Stimulated activated CD4-positive, alpha-beta T cell treated with anti-CD3 and anti-CD28 coated beads, Interleukin-4, amount 100 ng/mL, for 4 hours (primary cell): ENCODE measurements at regions not wholly inside any gene's neighbourhood (a gene's known extent, or its start where the extent isn't known, plus 50 kb on each side); places are given as distances from the start of the nearest gene placed in this dataset.
"Not testable (repeated sequence)": the region's sequence is repeated elsewhere in the genome, so short reads cannot be mapped to it uniquely, and the experiment has no call there.

Experiments
- DNase-seq, 2 experiments: peaks; one replicate each; pipeline ENCODE4 v3.0.0-alpha.2; 2020

DNA sequence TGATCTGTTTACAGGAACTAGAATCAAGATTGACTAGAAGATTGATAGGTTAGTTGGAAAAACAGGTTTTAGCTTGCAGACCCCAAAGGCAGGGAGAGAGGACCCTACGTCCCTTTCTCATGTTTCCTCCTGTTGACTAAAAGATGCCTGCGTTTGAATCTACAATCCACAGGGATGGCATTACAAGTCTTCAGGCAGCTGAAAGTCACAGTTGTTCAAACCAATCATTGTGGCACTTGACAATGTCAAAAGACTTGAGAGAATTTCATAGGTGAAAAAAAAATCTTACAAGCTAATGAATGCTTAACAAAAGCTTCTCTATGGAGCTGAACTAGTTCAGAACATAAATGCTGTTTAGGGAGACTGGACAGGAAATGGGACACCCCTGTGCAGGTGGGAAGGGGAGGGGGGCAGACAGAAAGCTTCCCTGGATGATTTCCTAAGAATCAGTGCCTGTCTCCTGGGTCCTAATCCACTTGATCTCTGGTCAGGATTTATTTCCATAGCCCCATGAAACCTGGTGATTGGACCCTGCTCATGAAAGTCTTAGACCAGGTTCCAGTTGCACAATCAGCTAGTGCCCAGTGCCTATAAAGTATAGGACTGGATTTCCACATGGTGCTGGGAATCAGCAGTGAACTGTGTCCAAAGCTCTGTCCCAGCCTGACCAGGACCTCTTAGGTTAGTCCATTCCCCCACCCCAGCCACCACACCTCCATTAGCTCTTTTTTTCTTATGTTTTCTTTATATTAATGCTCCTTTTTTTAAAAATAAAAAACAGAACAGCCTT lies 91.6 kb upstream of the BCAR3 start:
- DNase-seq, result no peak

DNA sequence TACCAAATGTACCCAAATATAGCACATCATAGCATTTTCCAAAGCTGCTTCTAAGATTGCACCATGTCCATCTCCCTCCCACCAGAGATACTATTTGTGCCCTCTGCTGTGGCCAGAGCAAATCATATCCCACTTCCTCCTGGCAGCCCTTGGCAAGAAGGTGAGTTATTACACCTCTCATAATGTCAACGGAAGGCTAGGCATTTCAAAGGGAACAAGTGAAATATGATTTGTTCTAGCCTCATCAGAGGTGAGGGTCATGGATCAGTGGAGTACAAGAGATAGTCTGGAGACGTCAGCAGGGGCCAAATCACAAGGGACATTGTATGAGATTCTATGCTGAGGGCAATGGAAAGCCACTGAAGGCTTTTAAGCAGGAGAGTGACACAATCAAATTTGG lies 90.2 kb upstream of the BCAR3 start:
- DNase-seq, result no peak

- DNase-seq, result no peak
Measured at GRCh38 chr1:93770640-93771039, 89.0 kb upstream of the BCAR3 start.

DNA sequence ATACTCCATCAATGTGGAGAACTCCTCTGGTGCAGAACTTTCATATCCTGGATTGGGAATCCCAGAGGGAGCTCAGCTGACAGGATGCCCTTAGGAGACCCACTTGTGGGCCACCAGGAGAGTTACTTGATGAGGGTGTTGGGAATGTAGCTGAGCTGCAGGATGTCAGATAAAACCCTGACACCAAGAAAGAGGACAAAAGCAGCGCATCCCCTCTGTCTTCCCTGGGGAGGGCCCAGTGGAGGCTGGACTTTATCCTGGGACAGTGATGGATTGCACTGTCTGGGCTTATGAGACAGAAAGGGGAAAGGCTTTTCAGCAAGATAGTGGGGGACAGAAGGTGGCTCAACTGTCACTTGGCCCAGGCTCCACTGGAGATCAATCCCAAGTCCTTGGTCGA lies 88.1 kb upstream of the BCAR3 start:
- DNase-seq, result no peak

DNA sequence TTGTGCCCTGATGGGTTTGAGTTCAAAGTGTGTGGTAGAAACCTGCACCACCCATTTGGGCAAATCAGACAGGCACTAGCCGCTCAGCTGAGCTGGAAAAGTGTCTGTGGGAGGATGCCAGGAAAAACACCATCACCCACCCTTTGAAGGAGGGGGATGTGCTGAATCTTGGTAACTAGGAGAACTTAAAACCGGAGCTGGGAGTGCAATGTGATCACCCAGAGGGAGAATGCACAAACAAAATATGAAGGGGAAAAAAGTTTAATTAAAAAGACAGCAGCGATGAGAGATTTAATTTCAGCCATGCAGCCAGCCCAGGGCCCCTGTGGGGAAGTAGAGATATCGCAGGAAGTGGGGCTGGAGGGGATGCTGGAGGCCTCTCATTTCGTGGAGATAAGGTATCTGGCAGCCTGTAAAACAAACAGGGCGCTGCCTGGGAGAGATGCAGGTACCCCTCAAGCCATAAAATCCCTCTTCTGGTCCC lies 86.8 kb upstream of the BCAR3 start:
- DNase-seq, result no peak

DNA sequence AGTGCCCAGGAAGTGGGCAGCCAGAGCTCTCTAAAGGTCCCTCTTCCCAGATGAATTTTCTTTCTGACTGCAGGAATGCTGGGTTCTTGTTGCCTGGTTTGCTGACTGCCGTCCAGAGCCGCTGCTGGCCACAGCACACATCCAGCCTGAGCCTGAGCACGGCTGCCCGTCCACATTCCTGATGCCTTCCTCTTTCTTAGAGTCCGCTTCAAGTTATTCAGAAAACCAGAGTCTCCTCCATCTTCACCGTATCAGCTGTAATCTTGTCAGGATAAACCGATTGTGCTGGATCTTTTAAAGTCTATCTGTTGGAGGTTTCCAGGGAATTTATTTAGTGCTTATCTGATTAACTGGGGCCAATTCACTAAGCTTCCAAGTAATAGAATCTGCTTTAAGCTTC lies 84.8 kb upstream of the BCAR3 start:
- DNase-seq, result no peak

DNA sequence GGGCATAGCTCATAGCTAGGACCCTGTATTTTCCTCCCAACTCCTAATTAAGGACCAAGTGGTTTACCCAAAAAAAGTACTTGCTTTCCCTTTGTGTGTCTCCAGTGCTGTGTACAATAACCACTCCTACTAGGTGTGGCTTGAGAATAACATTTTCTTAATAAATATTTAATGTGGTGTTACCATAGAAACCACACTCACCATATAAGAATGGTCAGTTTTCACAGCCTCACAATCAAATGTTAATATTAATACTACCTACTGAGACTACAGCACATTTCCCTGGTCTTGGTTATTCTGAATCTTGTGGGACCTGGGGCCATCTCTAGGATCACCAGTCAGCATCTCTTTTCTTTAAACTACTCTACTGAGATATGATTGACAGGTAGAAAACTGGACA lies 83.5 kb upstream of the BCAR3 start:
- DNase-seq, result no peak

DNA sequence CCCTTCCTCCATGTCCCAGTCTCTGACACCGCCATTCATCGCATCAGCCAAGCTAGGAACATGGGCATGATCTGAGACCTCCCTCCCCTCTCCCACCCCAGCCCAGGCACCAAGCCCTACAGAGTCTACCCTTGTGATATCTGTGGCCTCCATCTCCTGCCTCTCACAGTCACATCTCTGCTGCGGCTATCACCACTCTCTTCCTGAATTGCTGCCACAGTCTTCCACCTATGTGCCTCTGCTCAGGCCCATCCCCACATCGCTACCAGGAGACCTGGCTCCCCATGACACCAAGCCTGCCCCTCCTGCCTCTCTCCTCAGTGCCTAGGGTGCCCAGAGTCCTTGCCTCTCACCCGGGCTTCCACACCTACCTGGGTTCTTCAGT lies 82.7 kb upstream of the BCAR3 start:
- DNase-seq, result no peak

DNA sequence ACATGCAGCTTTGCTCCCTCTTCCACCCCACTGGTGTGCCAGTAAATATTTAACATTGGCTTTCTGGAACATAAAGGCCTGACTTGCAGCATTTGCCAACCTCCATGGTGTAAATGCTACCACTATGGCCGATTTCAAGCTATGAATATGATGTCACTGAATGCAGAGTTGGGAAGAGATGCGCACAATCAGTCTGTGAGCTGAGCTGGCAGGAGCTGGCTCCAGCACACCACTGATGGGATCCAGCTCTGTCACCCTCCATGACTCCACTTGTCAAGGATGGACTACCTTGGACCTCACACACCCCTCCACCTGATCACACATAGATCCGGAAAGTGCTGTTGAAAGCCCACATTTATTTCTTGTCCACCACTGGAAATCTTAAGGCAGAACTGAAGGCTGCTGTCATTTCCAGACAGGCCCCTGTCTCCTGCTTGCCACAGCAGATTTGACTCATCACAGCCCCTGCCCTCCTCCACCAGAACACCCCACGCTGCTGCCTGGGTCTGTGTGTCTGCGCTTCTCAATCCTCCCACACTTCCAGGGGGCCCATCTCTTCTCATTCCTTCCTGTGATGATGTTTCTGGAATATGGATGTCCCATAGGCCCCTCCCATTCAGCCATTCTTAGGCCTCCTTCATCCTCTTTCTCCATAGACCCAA lies 82.2 kb upstream of the BCAR3 start:
- no peak for DNase-seq

DNA sequence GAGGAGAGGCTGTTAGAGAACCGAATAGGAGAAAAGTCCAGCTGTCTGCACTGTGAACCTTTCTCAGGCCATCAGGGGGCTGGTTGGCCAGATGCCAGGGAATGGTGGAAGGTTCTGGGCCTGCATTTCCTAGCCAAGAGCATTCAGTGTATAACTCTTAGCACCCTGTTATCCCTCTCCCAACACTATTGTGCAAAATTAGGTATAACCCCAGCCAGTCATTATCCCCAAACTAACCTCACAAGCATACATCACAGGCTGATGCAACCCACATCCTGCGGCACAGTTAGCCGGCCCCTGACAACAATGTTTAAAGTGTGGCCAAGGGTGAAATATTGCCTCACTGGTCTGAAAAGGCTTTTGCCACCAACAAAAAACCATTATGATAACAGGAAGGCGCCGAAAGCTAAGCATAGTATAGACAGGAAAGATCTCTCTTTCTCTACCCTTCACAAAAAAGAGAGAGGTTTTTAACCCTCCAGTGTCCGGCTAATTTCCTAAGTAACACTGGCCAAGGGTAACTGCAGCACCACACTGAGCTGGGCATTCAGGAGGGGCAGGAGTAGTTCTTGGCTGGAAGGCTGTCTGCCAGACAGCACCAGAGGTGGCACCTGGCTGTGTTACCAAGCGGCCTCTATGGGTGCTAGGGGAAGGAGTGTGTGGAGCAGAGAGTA lies 77.3 kb upstream of the BCAR3 start:
- DNase-seq, result no peak

DNA sequence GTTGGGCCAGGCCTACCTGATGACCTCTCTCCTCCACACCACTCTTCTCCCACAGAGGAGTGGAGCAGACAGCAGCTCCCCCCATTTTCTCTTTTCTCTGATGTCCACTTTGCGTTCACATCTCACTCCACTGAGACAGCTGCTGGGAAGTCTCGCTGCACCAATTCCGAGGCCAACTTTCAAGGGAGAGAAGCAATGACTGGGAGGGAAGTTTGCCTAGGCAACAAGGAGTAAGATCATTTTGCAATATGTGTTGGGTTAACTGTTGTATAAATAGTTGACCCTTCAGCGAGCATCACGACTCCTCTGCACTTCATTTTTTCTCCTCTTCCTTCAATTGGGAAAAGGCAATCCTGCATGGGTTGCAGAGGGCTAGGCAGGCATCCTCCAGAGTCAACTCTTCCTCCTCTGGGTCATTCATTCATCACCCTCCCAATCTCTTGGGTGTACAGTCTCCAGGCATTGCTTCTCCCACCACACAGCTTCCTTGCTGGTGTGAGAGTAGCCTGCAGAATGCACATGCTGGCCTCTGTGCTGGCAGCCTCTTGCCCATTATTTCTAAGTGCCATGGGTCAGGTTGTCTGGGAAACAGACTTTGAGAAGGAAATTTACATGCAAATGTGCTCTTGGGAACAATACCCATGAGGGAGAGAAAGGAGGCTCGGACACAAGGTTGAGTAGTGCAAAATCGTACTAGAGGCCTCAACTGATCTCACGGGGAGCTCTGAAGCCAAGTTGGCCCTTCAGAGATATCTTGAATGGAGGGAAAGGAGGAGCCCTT lies 75.8 kb upstream of the BCAR3 start:
- DNase-seq, result no peak

GRCh38 chr1:93756657-93757056 lies 75.0 kb upstream of the BCAR3 start:
- DNase-seq, result no peak

GRCh38 chr1:93755251-93755715 lies 73.6 kb upstream of the BCAR3 start:
- not testable (repeated sequence) for DNase-seq

DNA sequence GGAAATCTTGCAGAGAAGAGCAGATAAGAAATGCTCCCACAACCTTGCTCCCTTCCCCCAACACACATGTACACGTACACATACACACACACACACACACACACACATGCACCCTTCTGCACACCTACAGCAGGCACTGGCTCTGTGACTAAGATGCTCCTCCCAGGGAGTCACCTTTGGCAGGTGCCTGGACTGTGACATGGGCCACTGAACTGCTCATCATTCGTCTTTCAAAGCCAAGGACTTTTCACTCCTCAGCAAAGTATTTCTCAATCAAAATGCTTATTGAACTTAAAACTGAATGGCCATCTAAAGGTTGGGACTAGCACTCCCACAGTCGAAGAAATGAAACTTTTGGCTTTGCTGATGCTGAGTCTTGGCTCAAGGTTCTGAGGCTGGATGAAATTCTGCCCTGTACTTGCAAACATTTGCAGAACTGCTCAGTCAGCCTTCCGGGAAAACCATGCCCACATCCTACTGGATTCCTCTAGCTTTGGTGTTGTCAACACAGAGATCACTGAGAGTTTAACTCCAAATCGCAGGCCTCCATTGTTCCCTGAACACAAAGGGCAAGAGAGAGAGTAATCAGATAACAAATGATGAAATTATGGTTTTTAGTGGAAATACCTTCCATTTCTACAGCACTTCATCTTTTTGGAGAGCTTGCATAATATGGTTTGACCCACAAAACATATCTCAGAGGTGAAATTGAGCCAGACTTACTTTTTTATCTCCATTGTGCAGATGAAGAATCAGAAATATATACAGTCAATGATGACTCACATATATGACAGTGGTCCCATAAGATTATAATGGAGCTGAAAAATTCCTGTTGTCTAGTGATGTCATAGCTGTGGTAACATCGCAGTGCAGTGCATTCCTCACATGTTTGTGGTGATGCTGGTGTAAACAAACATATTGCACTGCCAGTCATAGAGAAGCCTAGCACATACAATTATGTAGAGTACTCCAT lies 72.4 kb upstream of the BCAR3 start:
- DNase-seq, result no peak

GRCh38 chr1:93751377-93752250 lies 70.0 kb upstream of the BCAR3 start:
- DNase-seq, result no peak

DNA sequence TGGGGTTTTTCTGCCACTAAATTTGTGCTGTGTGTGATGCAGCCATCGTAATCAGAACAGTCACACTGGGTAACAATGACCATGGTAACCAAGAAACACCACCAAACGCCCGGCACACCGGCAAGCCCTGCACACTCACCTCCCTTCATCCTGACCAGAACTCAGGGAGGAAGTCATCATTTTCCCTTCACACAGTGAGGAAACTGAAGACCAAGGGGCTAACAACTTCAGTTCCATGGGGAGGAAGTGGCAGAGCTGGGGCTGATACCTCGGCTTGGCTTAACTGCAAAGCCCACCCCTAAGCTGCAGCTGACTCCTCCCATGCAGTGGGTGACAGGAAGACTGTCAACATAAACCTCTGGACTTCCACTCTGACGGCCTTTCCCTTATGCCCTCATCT lies 69.3 kb upstream of the BCAR3 start:
- DNase-seq, result no peak

DNA sequence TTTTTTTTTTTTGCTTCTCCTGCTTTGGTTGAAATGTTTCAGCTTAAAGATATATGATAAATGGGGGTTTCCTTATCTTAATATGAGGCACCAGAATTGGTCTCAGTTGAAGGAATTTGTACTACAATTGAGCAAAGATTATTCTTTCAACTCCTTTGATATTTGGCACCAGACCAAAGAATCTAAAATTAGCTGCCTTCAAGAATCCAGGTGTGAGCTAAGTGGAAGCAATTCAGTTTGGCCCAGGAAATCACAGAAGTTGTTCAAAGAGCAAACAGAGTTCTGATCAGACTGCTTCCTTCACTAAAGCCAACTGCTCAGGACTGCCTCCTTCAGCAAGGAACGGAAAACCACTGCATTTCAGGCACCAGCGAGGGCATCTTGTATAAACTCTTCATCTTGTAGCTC lies 68.3 kb upstream of the BCAR3 start:
- no peak for DNase-seq

- no peak for DNase-seq
Measured at GRCh38 chr1:93749487-93749886, 67.8 kb upstream of the BCAR3 start.

GRCh38 chr1:93746021-93746812 lies 64.6 kb upstream of the BCAR3 start:
- no peak for DNase-seq
